K562 (cell line): ENCODE measurements at regions not wholly inside any gene's neighbourhood (a gene's known extent, or its start where the extent isn't known, plus 50 kb on each side); places are given as distances from the start of the nearest gene placed in this dataset.
A peak's percentile ranks its signal among the peaks of the same experiment; 100 is the strongest.
"Not testable (repeated sequence)": the region's sequence is repeated elsewhere in the genome, so short reads cannot be mapped to it uniquely, and the experiment has no call there.

Source experiments
- ATAC-seq: fragments of 200-7000 bp; cut with Tn5 transposase; 3 replicates; pipeline ENCODE4 v1.9.1; 2020; ENCODE audit warnings: moderate library complexity
- BruUV-seq: library from RNA; stranded (reverse); fragments of 400-500 nt; replicated peaks from 2 replicates; lab custom pipeline; 2021; lab: Mats Ljungman, UMichigan
- CTCF ChIA-PET: fragments of 300-600 bp; formaldehyde crosslinking; extraction: SDS; loops from one replicate; lab custom pipeline; 2021; ENCODE audit warnings: low intra/inter-chr PET ratio; lab: Yijun Ruan, JAX
- POLR2A ChIA-PET: fragments of 300-600, 350-650 bp; sonication (Branson Sonifier 250); formaldehyde crosslinking; extraction: SDS; loops from one replicate; lab custom pipeline; 2021; ENCODE audit warnings: antibody characterized with exemption, inconsistent platforms; lab: Yijun Ruan, JAX
- DNase-seq, 4 experiments: peaks; one replicate each; pipeline versions ENCODE4 v3.0.0 to v3.0.0-alpha.2; 2011 to 2018; ENCODE audit warnings: low spot score in 3 of 4, mixed read lengths in 3 of 4; ENCODE audit errors: extremely low read depth in 1 of 4
- FAIRE-seq: peaks from 2 replicates; lab custom pipeline; 2011; peaks lifted over from hg19 to GRCh38; lab: Jason Lieb, UNC
- H2AFZ ChIP-seq: 2 replicates; pipeline ENCODE4 v1.6.0; 2011; ENCODE audit warnings: low read depth, low read length, control low read depth, inconsistent platforms
- H3K27ac ChIP-seq: fragments of 200-600 bp; 3 replicates; pipeline ENCODE4 v1.8.0; 2011; ENCODE audit warnings: low read depth, mild to moderate bottlenecking, control low read depth, inconsistent platforms, low read length, moderate library complexity, mixed read lengths; ENCODE audit errors: extremely low read depth
- H3K27me3 ChIP-seq, 2 experiments: fragments of 300-600 bp in 1 of 2; 2 replicates in 1 of 2; 3 replicates in 1 of 2; pipeline versions ENCODE4 v1.6.0 to v1.8.0; 2011; ENCODE audit warnings: inconsistent platforms in 2 of 2, low read length in 2 of 2, mild to moderate bottlenecking in 1 of 2, mixed read lengths in 1 of 2, moderate library complexity in 1 of 2; ENCODE audit not compliant: control insufficient read depth in 2 of 2, insufficient read depth in 2 of 2
- H3K36me3 ChIP-seq: fragments of 300-600 bp; 3 replicates; pipeline ENCODE4 v1.8.0; 2011; ENCODE audit warnings: mild to moderate bottlenecking, low read length, inconsistent platforms; ENCODE audit not compliant: control insufficient read depth, insufficient read depth
- H3K4me1 ChIP-seq, 2 experiments: fragments of 200-600 bp in 1 of 2; replicated peaks in 1 of 2; 2 replicates in 1 of 2; 3 replicates in 1 of 2; pipeline versions ENCODE4 v1.5.1 to v1.8.0; 2011; ENCODE audit warnings: inconsistent platforms in 2 of 2, low read length in 2 of 2, mild to moderate bottlenecking in 1 of 2, mixed read lengths in 1 of 2, moderate library complexity in 1 of 2; ENCODE audit not compliant: control insufficient read depth in 2 of 2, insufficient read depth in 2 of 2
- H3K4me2 ChIP-seq: 2 replicates; pipeline ENCODE4 v1.6.1; 2011; ENCODE audit warnings: low read length, control low read depth, inconsistent platforms, mixed read lengths; ENCODE audit not compliant: insufficient read depth
- H3K4me3 ChIP-seq: fragments of 200-600 bp; sonication (generic), shearing (Covaris generic); 2 replicates; pipeline ENCODE4 v1.5.1; 2016; ENCODE audit warnings: control low read depth, inconsistent platforms
- H3K79me2 ChIP-seq: fragments of 200-600 bp; 3 replicates; pipeline ENCODE4 v1.8.0; 2011; ENCODE audit warnings: low read length, inconsistent platforms; ENCODE audit not compliant: control insufficient read depth, insufficient read depth
- H3K9ac ChIP-seq, 2 experiments: 2 replicates each; pipeline versions ENCODE4 v1.6.0 to v1.6.1; 2011; ENCODE audit warnings: low read depth in 2 of 2, low read length in 2 of 2, control low read depth in 1 of 2, inconsistent platforms in 1 of 2, mild to moderate bottlenecking in 1 of 2, mixed read lengths in 1 of 2; ENCODE audit not compliant: insufficient read depth in 1 of 2
- H3K9me1 ChIP-seq: one replicate; pipeline ENCODE4 v1.6.0; 2011; ENCODE audit warnings: inconsistent platforms, mild to moderate bottlenecking, low read length, moderate library complexity; ENCODE audit not compliant: control insufficient read depth, insufficient read depth
- H3K9me3 ChIP-seq: replicated peaks from 2 replicates; pipeline ENCODE4 v1.5.1; 2011; ENCODE audit warnings: low read depth, low read length, inconsistent platforms; ENCODE audit not compliant: control insufficient read depth, insufficient read depth
- H4K20me1 ChIP-seq: replicated peaks from 2 replicates; pipeline ENCODE4 v1.6.1; 2011; ENCODE audit warnings: low read length, inconsistent platforms, mixed read lengths; ENCODE audit not compliant: control insufficient read depth, insufficient read depth
- WGBS: fragments of 100-300 bp; shearing (Covaris generic); methylation state at CpG from one replicate; pipeline ENCODE4 v1.1.6; 2016; ENCODE audit warnings: low coverage, mixed read lengths; ENCODE audit not compliant: insufficient coverage; ENCODE audit errors: missing lambda C conversion rate; 5-methylcytosine and 5-hydroxymethylcytosine counted together
- in situ Hi-C: fragments of 300-500 bp; cut with MboI; formaldehyde crosslinking; loops from 4 replicates; pipeline ENCODE4 v1.15.0; 2018; ENCODE audit warnings: inconsistent platforms, mixed read lengths
- intact Hi-C: fragments of 100-400 bp; cut with micrococcal nuclease; formaldehyde crosslinking; loops from 2 replicates; pipeline ENCODE4 v1.14.2; 2022

DNA sequence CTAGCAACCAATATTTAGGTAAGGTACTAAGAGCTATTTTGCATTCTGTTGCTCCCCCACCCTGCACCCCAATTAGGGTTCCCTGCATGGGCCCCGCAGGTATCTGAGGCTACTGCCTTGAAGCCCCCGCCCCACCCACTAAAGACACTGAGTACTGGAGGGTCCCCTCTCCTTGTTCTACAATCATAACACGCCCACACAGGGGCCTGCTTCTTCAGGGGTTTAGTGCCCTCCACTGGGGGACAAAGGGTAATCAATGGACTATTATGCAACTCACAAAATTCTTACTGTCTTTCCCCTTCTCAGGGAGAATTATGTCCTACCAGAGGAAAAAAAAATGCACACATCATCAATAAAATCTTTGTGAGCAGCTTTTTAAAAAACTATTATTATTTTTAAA lies 113.1 kb downstream of the ATP6V0E2 start:
- H3K9me3 ChIP-seq, BruUV-seq, POLR2A ChIA-PET, intact Hi-C loops, H3K79me2 ChIP-seq, DNase-seq, in situ Hi-C loops, H3K4me3 ChIP-seq, H4K20me1 ChIP-seq, CTCF ChIA-PET, H3K36me3 ChIP-seq, FAIRE-seq, H3K9me1 ChIP-seq, H3K4me1 ChIP-seq, H3K27ac ChIP-seq, H3K4me2 ChIP-seq, H3K27me3 ChIP-seq, H3K9ac ChIP-seq, H2AFZ ChIP-seq: not testable (repeated sequence)
- no CpG with 5 or more reads among the region's 3 CpGs for WGBS
- ATAC-seq: peak; percentile 41; the same call in 1 of the 3 replicates

DNA sequence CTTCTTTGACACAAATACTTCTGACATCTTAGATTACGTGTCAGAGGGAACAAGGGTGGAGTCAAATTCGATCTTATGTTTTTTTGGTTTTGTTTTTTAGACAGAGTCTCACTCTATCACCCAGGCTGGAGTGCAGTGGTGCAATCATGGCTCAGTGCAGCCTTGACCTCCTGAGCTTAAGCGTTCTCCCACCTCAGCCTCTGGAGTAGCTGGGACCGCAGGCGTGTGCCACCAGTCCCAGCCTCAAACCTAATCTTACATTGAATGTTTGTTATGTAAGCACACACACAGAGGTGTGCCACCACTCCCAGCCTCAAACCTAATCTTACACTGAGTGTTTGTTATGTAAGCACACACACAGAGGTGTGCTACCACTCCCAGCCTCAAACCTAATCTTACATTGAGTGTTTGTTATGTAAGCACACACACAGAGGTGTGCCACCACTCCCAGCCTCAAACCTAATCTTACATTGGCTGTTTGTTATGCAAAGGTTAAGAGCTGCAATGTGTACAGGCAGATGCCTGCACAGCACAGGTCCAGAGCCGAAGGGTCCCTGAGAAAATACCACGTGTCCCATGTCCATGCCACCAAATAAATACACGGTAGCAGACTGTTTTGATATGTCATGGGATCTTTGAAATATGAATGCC lies 118.0 kb downstream of the ATP6V0E2 start:
- in situ Hi-C loops, intact Hi-C loops, H3K9me3 ChIP-seq, H3K27me3 ChIP-seq, FAIRE-seq, H3K4me3 ChIP-seq, POLR2A ChIA-PET, H3K36me3 ChIP-seq, H3K27ac ChIP-seq, H3K79me2 ChIP-seq, H3K9me1 ChIP-seq, H3K4me2 ChIP-seq, CTCF ChIA-PET, H4K20me1 ChIP-seq, BruUV-seq, H3K4me1 ChIP-seq, H2AFZ ChIP-seq, ATAC-seq, DNase-seq, H3K9ac ChIP-seq: not testable (repeated sequence)
- 1% methylated on average over 8 of the region's 8 CpGs for WGBS

DNA sequence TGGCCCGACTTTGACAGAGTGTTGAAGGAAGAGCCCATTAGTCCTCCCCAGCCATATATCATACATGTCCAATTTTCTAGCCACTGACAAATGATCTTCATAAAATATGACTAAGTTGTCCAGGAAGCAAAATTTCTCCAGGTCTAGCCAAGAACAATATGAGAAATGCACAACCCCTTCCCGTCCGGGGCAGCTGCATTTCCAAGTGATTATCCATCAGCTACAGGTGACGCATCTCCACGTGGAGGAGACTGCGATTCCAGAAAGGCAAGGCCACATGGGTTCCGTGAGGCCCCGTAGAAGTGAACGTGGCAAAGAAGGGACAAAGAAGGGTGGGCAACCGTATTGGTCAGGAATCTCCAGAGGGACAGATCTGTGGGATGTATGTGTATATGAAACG lies 118.6 kb downstream of the ATP6V0E2 start:
- intact Hi-C loops, H3K9me3 ChIP-seq, H3K4me3 ChIP-seq, DNase-seq, in situ Hi-C loops, H3K9ac ChIP-seq, H3K36me3 ChIP-seq, H2AFZ ChIP-seq, H4K20me1 ChIP-seq, H3K9me1 ChIP-seq, CTCF ChIA-PET, ATAC-seq, BruUV-seq, H3K27me3 ChIP-seq, POLR2A ChIA-PET, H3K4me2 ChIP-seq, FAIRE-seq, H3K4me1 ChIP-seq, H3K79me2 ChIP-seq, H3K27ac ChIP-seq: not testable (repeated sequence)
- under 1% methylated on average over 11 of the region's 11 CpGs for WGBS

DNA sequence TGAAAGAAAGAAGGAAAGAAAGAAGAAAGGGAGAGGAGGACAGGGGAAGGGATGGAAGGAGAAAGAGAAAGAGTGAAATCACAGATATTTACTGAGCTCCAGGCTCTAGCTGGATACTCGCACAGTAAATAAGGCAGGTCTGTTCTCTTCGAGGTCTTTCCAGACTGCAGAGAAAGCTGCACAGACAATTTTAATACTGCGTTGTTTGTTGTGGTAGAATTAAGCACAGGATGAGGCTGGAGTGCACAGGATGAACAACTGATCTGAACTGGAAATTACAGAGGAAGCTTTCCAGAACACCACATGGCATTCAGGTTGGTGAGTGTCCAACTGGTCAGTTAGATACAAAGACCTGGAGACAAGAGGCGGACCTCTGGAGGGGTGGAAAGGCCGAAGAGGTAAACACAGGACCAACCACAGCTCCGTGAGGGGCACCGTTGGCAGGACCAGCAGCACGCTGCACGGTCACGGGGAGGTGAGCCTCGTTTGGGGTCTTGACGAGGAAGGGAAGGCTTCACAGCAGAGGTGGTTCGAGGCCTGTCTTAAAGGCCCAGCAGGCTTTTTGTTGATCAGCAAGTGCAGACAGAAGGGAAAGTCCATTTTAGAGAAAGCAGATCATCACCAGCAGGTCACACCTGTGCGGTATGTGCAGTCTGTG lies 121.7 kb downstream of the ATP6V0E2 start:
- H3K9ac ChIP-seq, H3K4me2 ChIP-seq, H3K27ac ChIP-seq, H3K4me1 ChIP-seq, H3K27me3 ChIP-seq, H3K79me2 ChIP-seq, CTCF ChIA-PET, ATAC-seq, in situ Hi-C loops, H3K9me3 ChIP-seq, intact Hi-C loops, H3K9me1 ChIP-seq, DNase-seq, H2AFZ ChIP-seq, POLR2A ChIA-PET, H4K20me1 ChIP-seq, H3K4me3 ChIP-seq, BruUV-seq, H3K36me3 ChIP-seq, FAIRE-seq: not testable (repeated sequence)
- 3% methylated on average over 13 of the region's 14 CpGs for WGBS
